ENCODE measurements at regions not wholly inside any gene's neighbourhood (a gene's known extent, or its start where the extent isn't known, plus 50 kb on each side); places are given as distances from the start of the nearest gene placed in this dataset.

GRCh38 chr4:124409044-124409443 is 303.5 kb downstream of the ANKRD50 start:
- DNase-seq: no peak

GRCh38 chr4:124414276-124415040 is 298.1 kb downstream of the ANKRD50 start:
- DNase-seq: no peak

DNA sequence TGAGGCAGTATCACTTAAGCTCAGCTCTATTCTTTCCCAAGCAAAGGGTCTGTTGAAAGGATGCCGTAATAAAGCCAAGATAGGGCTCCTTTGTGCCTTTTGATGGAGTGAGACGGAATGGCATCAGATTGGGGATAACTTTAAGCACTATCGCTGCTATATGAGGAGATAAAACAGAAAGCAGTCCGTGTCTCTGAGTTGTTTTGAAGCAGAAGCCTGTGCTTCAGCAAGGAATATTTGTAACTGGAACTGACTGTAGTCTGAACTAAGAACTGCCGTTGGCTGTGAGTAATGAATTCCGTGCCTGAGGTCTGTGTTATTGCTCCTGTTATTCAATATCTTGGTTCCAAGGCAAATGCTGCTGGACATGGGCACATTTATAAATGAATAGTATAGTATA is 297.4 kb downstream of the ANKRD50 start:
- DNase-seq: no peak

DNA sequence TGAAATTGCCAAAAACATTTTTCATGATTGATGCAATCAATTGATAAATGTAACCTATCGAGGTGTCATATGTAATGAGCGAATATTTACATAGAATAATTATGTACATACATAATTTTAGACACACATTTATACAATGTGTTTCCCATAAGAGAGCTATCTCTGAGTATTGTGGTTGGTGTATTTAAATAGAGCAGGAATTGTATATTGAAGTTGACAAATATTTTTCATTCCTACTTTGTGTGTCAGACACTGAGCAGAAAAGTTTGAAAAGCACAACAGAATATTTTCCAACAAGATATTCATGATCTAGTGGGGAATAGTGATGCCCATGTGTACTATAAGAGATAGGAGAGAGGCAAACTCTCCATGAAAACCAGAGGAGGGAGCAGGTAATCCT is 295.2 kb downstream of the ANKRD50 start:
- no peak for DNase-seq

GRCh38 chr4:124420166-124420695 is 292.3 kb downstream of the ANKRD50 start:
- DNase-seq: no peak

GRCh38 chr4:124423160-124423559 is 289.4 kb downstream of the ANKRD50 start:
- DNase-seq: no peak

GRCh38 chr4:124426279-124426678 is 286.3 kb downstream of the ANKRD50 start:
- DNase-seq: no peak

- DNase-seq: no peak
These were observed 285.3 kb downstream of the ANKRD50 start for GRCh38 chr4:124427095-124427767.

DNA sequence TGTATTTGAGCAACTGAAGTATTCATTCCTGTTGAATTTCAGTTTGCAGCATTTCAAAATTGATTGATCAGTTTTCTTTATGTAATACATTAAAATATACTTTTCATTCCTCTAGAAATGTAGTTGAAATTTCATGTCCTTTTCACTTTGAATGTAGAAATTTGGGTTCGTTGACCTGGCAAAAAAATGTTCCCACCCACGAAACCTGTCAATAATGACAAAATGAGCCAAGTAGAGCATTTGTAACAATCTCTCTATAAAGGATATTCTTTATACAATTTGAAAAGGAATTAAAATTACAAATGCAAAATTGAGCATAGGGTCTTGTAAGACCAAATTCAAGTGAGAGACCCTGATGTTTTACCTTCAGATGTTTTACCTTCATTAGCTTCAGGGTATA is 283.9 kb downstream of the ANKRD50 start:
- no peak for DNase-seq

GRCh38 chr4:124429746-124430250 is 282.7 kb downstream of the ANKRD50 start:
- DNase-seq: no peak

GRCh38 chr4:124431653-124432192 is 280.8 kb downstream of the ANKRD50 start:
- DNase-seq: no peak

DNA sequence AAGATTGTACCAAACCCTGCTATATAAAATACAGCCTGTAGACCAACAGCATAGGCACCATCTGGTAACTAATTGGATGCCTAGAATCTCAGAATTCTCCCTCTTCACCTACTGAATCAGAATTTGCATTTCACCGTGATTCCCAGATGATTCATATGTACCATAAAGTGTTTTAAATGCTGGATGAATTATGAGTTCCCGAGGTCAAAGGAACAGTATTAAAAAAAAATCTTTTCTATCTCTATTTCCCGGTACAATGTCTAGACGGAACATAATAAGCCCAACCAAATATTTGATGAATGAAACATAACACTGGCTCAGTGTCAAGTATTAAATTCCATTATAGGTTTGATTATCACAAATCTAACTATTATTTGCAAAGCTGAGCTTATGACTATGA is 280.0 kb downstream of the ANKRD50 start:
- DNase-seq: no peak

DNA sequence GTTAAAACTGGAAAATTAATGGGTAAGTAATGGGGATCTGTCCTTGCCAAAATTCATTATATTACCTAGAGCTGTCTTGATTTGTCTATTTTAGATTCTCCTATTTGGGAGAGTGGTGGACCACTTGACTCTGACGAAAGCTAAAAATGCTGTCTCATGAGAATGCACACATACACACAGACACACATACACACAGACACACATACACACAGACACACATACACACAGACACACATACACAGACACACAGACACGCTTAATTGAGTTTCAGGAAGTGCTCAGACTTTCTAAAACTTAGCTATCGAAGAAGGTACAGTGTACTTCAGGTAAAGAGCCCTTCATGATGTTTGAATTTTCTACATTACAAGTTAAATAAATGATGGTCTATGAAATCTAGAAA is 279.5 kb downstream of the ANKRD50 start:
- DNase-seq: no peak

DNA sequence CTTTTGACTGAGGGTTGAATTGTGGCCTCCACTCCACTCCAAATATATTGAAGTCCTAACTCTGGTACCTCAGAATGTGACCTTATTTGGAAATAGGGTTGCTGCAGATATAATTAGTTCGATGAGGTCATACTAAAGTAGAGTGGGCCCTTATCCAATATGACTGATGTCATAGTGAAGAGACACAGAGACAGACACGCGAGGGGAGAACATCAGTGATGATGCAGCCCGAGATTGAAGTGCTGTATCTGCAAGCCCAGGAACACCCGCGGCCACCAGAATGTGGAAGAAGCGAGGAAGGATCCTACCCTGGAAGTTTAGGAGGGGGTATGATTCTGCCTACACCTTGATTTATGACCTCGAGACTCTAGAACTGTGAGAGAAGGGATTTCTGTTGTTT is 279.0 kb downstream of the ANKRD50 start:
- no peak for DNase-seq

GRCh38 chr4:124435274-124435950 is 277.1 kb downstream of the ANKRD50 start:
- no peak for DNase-seq

GRCh38 chr4:124437853-124438495 is 274.6 kb downstream of the ANKRD50 start:
- DNase-seq: no peak

DNA sequence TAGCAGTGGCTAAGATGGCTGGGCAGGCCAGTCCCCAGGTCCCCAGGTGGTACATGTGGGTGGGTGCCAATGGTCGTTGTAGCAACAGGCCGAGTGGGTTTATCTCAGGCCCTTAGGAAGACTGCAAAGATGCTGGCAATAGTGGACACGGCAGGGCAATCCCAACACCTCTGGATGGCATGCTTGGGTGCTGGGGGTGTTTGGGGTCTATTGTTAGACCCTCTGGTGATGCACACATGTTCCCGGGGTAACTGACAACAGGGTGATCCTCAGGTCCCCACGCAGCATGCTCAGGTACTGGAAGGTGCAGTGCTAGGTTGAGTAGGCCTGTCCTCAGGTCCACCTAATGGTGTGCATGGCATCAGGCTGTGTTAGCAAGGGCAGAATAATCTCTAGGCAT is 267.5 kb downstream of the ANKRD50 start:
- DNase-seq: no peak

GRCh38 chr4:124449881-124450280 is 262.7 kb downstream of the ANKRD50 start:
- no peak for DNase-seq

GRCh38 chr4:124450851-124451250 is 261.7 kb downstream of the ANKRD50 start:
- no peak for DNase-seq

DNA sequence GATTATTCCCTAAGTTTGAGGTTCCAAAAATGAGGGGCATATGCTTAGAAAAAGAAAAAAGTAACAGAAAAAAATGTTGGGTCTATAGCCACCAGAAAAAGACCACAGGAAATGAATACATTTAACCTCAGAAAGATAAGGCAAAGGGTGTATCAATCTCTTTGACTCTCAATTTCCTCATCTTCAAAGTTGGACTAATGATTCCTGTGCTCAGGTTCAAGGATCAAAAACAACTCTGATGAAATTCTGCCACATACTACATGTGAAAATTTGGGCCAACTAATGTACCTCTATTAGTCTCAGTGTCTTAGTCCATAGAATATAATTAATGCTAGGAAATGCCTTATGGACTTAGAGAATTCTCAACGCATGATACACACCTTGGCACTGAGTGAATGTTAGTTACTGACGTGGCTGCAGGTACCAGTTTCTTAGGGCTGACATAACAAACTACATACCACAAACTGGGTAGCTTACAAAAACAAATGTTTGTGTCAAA is 257.7 kb downstream of the ANKRD50 start:
- no peak for DNase-seq

DNA sequence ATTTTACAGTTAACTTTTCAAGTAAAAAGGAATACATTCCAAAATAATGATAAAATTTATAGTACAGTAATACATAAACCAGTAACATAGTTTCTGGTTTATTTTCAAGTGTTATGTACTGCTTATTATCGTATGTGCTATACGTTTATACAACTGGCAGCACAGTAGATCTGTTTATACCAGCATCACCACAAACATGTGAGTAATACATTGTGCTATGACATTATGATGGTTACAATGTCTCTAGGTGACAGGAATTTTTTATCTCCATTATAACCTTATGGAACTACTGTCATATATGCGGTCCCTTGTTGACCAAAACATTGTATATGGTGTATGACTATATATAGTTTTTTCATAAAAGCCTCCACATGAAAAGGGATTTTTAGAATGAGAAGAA is 256.9 kb downstream of the ANKRD50 start:
- no peak for DNase-seq

DNA sequence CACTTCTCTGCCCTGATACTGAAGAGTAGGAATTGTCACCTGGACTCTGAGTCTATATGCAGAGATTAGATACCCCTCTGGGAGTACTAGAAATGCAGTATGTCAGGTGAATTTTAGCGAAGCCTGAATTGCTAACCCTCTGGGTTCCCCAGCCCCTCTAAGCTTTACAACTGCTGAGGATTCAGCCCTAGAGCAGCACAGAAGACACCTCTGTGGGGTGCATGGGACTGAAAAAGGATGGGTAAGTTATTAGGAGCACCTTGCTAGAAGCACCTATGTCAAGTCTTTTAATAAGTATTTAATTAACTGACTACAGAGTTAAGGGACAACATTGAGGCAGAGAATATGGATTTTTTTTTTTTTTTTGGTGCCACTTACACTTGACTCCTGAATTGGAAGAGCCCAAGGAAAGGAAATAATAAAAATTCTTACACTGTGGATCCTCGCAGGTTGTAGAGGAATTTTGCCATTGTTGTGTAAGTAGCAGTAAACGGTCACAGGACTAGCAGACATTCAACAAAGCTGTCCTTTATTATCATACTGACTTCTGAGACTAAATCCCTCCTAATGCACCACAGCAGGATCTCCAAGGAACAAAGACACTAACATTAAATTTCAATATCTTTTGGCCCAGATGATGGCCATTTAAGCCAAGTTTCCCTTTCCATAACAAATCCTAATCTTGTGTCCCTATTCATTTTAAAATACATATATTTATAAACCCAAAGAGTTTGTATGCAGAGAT is 253.2 kb downstream of the ANKRD50 start:
- no peak for DNase-seq

All from GF-D8 (cell line).